SK-N-SH (cell line): ENCODE measurements at regions not wholly inside any gene's neighbourhood (a gene's known extent, or its start where the extent isn't known, plus 50 kb on each side); places are given as distances from the start of the nearest gene placed in this dataset.

Source experiments
- GATA2 ChIP-seq: sonication (generic); formaldehyde crosslinking; IDR thresholded peaks from 2 replicates; pipeline ENCODE4 v1.5.0; 2020; ENCODE audit warnings: mild to moderate bottlenecking, missing genetic modification reagents
- RFX5 ChIP-seq: IDR thresholded peaks from 2 replicates; pipeline ENCODE4 v1.6.1; 2012; ENCODE audit warnings: mild to moderate bottlenecking, improper control_type of control experiment, low read length
- TF ChIP-seq, protein P1 (sequence below): fragments of 200-600 bp; sonication (generic); IDR thresholded peaks from 2 replicates; pipeline ENCODE4 v1.6.1; 2017; ENCODE audit warnings: antibody characterized with exemption, mild to moderate bottlenecking, moderate library complexity

DNA sequence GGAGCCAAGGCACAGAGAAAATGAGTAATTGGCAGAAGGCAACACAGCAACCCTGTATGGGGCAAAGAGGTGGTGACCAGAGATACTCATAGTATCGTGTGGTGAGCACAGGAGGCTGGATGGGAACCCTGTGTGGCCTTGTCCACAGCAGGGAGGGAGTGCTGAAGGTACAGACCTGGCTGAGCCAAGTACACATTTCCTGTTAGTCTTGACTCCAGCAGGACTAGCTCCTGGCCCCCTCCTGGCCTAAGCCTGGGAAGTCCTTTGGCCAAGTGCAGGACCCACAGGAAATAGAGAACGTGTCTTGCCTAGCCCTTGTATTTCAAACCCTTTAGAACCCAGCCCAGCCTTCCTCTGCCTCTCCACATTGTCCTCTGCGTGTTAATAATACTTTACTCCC is 289.8 kb upstream of the PWP1 start:
- TF ChIP-seq GATA2 (CRISPR knock-in tag) (no peak), RFX5 (no peak)
- TF ChIP-seq, protein P1, sequence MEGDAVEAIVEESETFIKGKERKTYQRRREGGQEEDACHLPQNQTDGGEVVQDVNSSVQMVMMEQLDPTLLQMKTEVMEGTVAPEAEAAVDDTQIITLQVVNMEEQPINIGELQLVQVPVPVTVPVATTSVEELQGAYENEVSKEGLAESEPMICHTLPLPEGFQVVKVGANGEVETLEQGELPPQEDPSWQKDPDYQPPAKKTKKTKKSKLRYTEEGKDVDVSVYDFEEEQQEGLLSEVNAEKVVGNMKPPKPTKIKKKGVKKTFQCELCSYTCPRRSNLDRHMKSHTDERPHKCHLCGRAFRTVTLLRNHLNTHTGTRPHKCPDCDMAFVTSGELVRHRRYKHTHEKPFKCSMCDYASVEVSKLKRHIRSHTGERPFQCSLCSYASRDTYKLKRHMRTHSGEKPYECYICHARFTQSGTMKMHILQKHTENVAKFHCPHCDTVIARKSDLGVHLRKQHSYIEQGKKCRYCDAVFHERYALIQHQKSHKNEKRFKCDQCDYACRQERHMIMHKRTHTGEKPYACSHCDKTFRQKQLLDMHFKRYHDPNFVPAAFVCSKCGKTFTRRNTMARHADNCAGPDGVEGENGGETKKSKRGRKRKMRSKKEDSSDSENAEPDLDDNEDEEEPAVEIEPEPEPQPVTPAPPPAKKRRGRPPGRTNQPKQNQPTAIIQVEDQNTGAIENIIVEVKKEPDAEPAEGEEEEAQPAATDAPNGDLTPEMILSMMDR = no peak
